ENCODE measurements at regions not wholly inside any gene's neighbourhood (a gene's known extent, or its start where the extent isn't known, plus 50 kb on each side); places are given as distances from the start of the nearest gene placed in this dataset.

GRCh38 chr9:20200581-20200980 is 411.7 kb upstream of the SLC24A2 start:
- TF ChIP-seq CTCF (IDR thresholded peaks at IDR 0.05) = no peak
- TF ChIP-seq EP300 (IDR thresholded peaks at IDR 0.05) = no peak
- no peak for TF ChIP-seq POLR2A (IDR thresholded peaks at IDR 0.05)
- no peak for TF ChIP-seq POLR2AphosphoS5 (IDR thresholded peaks at IDR 0.05)

Data from suprapubic skin (tissue), 4 donors.